NT2/D1 (cell line): ENCODE measurements at regions not wholly inside any gene's neighbourhood (a gene's known extent, or its start where the extent isn't known, plus 50 kb on each side); places are given as distances from the start of the nearest gene placed in this dataset.

Source experiments
- YY1 ChIP-seq: IDR thresholded peaks from 2 replicates; pipeline ENCODE4 v1.6.1; 2011; ENCODE audit not compliant: insufficient read length, insufficient read depth
- ZNF274 ChIP-seq: IDR thresholded peaks from 2 replicates; pipeline ENCODE4 v1.6.1; 2011; ENCODE audit warnings: mild to moderate bottlenecking, low read depth, low read length

DNA sequence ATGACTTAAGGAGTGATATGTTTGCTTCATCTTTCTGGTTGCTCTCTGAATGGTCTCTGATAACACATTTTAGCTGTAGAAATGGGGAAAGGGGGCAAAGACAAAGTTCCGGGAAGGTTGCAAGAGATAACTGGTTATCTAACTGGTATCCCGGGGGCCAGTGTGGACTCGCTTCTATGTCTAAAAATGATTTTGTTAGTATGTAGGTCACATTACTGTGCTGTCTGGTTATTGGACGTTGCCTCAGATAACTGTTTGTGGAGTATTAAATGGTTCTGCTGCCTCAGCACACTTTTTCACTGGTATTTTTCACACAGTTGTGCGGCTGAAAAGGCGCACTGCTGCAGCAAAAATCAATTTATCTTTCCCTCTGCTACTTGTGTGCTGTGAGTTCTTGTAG, 63.0 kb upstream of the ZNF536 start:
- TF ChIP-seq ZNF274 = no peak
- no peak for TF ChIP-seq YY1
